ENCODE measurements at regions not wholly inside any gene's neighbourhood (a gene's known extent, or its start where the extent isn't known, plus 50 kb on each side); places are given as distances from the start of the nearest gene placed in this dataset.

GRCh38 chr5:67870662-67871061 is 344.9 kb upstream of the PIK3R1 start:
- no peak overlapping the region for H2AFZ ChIP-seq (ENCODE audit: control insufficient read depth, low read depth, low read length)
- FAIRE-seq (no peak), DNase-seq (ENCODE audit: low read depth, low spot score) (no peak), ATAC-seq (no peak)
- H3K79me2 ChIP-seq (ENCODE audit: control insufficient read depth, insufficient read depth, low read length), result no peaks in the 10 kb centered on the region
- no peaks in the 10 kb centered on the region for H3K36me3 ChIP-seq (ENCODE audit: control insufficient read depth in 2 of 2, insufficient read depth in 2 of 2, low read length in 1 of 2)
- TF ChIP-seq JUND (IDR thresholded peaks at IDR 0.05; ENCODE audit: low read depth, low read length) (no peak), ELK1 (IDR thresholded peaks at IDR 0.05; ENCODE audit: low read depth, low read length) (no peak), GATAD2B (conservative IDR thresholded peaks at IDR 0.05; ENCODE audit: low read depth) (no peak), REST (IDR thresholded peaks at IDR 0.05; ENCODE audit: low read depth, low read length) (no peak), RAD21 (IDR thresholded peaks at IDR 0.05; ENCODE audit: insufficient read depth, low read depth, low read length) (no peak), ZNF687 (IDR thresholded peaks at IDR 0.05) (no peak), NKRF (conservative IDR thresholded peaks at IDR 0.05) (no peak), NBN (IDR thresholded peaks at IDR 0.05) (no peak)
- no peak overlapping the region for H3K27ac ChIP-seq (ENCODE audit: control insufficient read depth, insufficient read depth)
- H4K20me1 ChIP-seq (ENCODE audit: control insufficient read depth, insufficient read depth), result no peaks in the 10 kb centered on the region
- intact Hi-C loops (cut with micrococcal nuclease; ENCODE audit: unreplicated experiment), result no loop called here
- no peak overlapping the region for H3K4me3 ChIP-seq
- in situ Hi-C loops (cut with MboI), result no loop called here
- H3K4me1 ChIP-seq (ENCODE audit: control insufficient read depth, insufficient read depth, low read length), result no peaks in the 10 kb centered on the region
- H3K9ac ChIP-seq (ENCODE audit: control insufficient read depth, insufficient read depth, low read length), result no peak overlapping the region
- ChIA-PET SMC1A (ENCODE audit: uncharacterized antibody, unreplicated experiment) (no interaction called here), RAD21 (ENCODE audit: unreplicated experiment) (no interaction called here), CTCF (no interaction called here), POLR2A (no interaction called here)
- BruUV-seq (replicated peaks), result no TSS peak
- H3K4me2 ChIP-seq (ENCODE audit: control insufficient read depth, insufficient read depth), result no peak overlapping the region
- WGBS (ENCODE audit: insufficient coverage, insufficient replicate concordance, low lambda C conversion rate, missing lambda C conversion rate), result 29% methylated on average over 3 of the region's 3 CpGs
- H3K9me3 ChIP-seq (replicated peaks; ENCODE audit: control insufficient read depth, insufficient read depth, low read length), result no peaks in the 10 kb centered on the region
- no peaks in the 10 kb centered on the region for H3K27me3 ChIP-seq (replicated peaks in 1 of 2; ENCODE audit: control insufficient read depth in 2 of 2, insufficient read depth in 2 of 2, low read length in 1 of 2)
